ENCODE measurements at regions not wholly inside any gene's neighbourhood (a gene's known extent, or its start where the extent isn't known, plus 50 kb on each side); places are given as distances from the start of the nearest gene placed in this dataset.

GRCh38 chr10:35770817-35771355 lies 128.8 kb upstream of the FZD8 start:
- no peak overlapping the region for H3K27ac ChIP-seq
- DNase-seq (ENCODE audit: low spot score): no peak
- TF ChIP-seq CTCF (conservative IDR thresholded peaks at IDR 0.05; ENCODE audit: low read depth): no peak
- ChIA-PET CTCF (interaction anchor here (0.6 kb wide), 1 partner anchor 1147 kb away, joined by 3 read pairs; no protein-coding TSS in a partner anchor), POLR2A (ENCODE audit: low non-redundant PET) (no interaction called here)

- POLR2A ChIA-PET (ENCODE audit: low non-redundant PET): no interaction called here
- H3K27ac ChIP-seq: no peak overlapping the region
- TF ChIP-seq CTCF (conservative IDR thresholded peaks at IDR 0.05; ENCODE audit: low read depth): no peak
These were observed 127.7 kb upstream of the FZD8 start for GRCh38 chr10:35769795-35770194.

GRCh38 chr10:35768731-35769130 lies 126.6 kb upstream of the FZD8 start:
- no peak for DNase-seq (ENCODE audit: low spot score)
- POLR2A ChIA-PET (ENCODE audit: low non-redundant PET): no interaction called here
- CTCF ChIA-PET: interaction anchor here (0.6 to 1.2 kb wide), 2 partner anchors 16 to 26 kb away, joined by 3 read pairs; no protein-coding TSS in a partner anchor
- no peak for TF ChIP-seq CTCF (conservative IDR thresholded peaks at IDR 0.05; ENCODE audit: low read depth)
- no peak overlapping the region for H3K27ac ChIP-seq

More at GRCh38 chr10:35769795-35770194, 127.7 kb upstream of the FZD8 start:
- no peak for DNase-seq (ENCODE audit: low spot score)
- CTCF ChIA-PET: no interaction called here

- H3K27ac ChIP-seq: no peak overlapping the region
- DNase-seq (ENCODE audit: low spot score): no peak
- ChIA-PET CTCF (interaction anchor here (1.2 kb wide), 1 partner anchor 15 kb away, joined by 3 read pairs; no protein-coding TSS in a partner anchor), POLR2A (ENCODE audit: low non-redundant PET) (no interaction called here)
- TF ChIP-seq CTCF (conservative IDR thresholded peaks at IDR 0.05; ENCODE audit: low read depth): no peak
These were observed 125.9 kb upstream of the FZD8 start for GRCh38 chr10:35768011-35768410.

- TF ChIP-seq CTCF (conservative IDR thresholded peaks at IDR 0.05; ENCODE audit: low read depth): no peak
- ChIA-PET CTCF (no interaction called here), POLR2A (ENCODE audit: low non-redundant PET) (no interaction called here)
- no peak for DNase-seq (ENCODE audit: low spot score)
- H3K27ac ChIP-seq: no peak overlapping the region
These were observed 123.9 kb upstream of the FZD8 start for GRCh38 chr10:35765996-35766395.

GRCh38 chr10:35765066-35765527 lies 123.0 kb upstream of the FZD8 start:
- H3K27ac ChIP-seq: no peak overlapping the region
- no peak for TF ChIP-seq CTCF (conservative IDR thresholded peaks at IDR 0.05; ENCODE audit: low read depth)
- CTCF ChIA-PET: interaction anchor here (0.7 kb wide), 1 partner anchor 15 kb away, joined by 3 read pairs; no protein-coding TSS in a partner anchor
- DNase-seq (ENCODE audit: low spot score): no peak
- POLR2A ChIA-PET (ENCODE audit: low non-redundant PET): no interaction called here

All from RWPE1 (cell line).